BLaER1 treated with 17β-estradiol and CSF1 and Interleukin-3, amounts not matched to agents 10 nM and 100 nM (cell line): ENCODE measurements at regions not wholly inside any gene's neighbourhood (a gene's known extent, or its start where the extent isn't known, plus 50 kb on each side); places are given as distances from the start of the nearest gene placed in this dataset.

Experiments used
- H3K27ac ChIP-seq, 11 experiments: shearing (Covaris generic); formaldehyde crosslinking; 2 replicates each; pipeline ENCODE4 v1.8.1; 2022
- H3K27me3 ChIP-seq, 11 experiments: shearing (Covaris generic); formaldehyde crosslinking; 2 replicates each; pipeline ENCODE4 v1.8.1; 2022
- H3K36me3 ChIP-seq, 11 experiments: shearing (Covaris generic); formaldehyde crosslinking; 2 replicates each; pipeline ENCODE4 v1.8.1; 2022
- H3K4me1 ChIP-seq, 10 experiments: shearing (Covaris generic); formaldehyde crosslinking; 2 replicates each; pipeline ENCODE4 v1.8.1; 2022
- H3K4me2 ChIP-seq, 11 experiments: shearing (Covaris generic); formaldehyde crosslinking; 2 replicates each; pipeline ENCODE4 v1.8.1; 2022
- H3K4me3 ChIP-seq, 10 experiments: shearing (Covaris generic); formaldehyde crosslinking; 2 replicates each; pipeline ENCODE4 v1.8.1; 2022
- H3K9ac ChIP-seq, 11 experiments: shearing (Covaris generic); formaldehyde crosslinking; 2 replicates each; pipeline ENCODE4 v1.8.1; 2022
- H3K9me3 ChIP-seq, 11 experiments: shearing (Covaris generic); formaldehyde crosslinking; replicated peaks in 1 of 11; 2 replicates each; pipeline ENCODE4 v1.8.1; 2022
- H4K20me1 ChIP-seq, 11 experiments: shearing (Covaris generic); formaldehyde crosslinking; 2 replicates each; pipeline ENCODE4 v1.8.1; 2022
- Cebpa-rat ChIP-seq, 11 experiments: shearing (Covaris generic); IDR thresholded peaks; 2 replicates each; pipeline ENCODE4 v1.8.1; 2022

GRCh38 chr3:194857469-194858113, 171.9 kb downstream of the FAM43A start:
- H3K36me3 ChIP-seq, result no peaks in the 10 kb centered on the region
- no peak overlapping the region for H3K4me3 ChIP-seq
- H3K27ac ChIP-seq, result no peak overlapping the region
- H3K9ac ChIP-seq, result no peak overlapping the region
- no peaks in the 10 kb centered on the region for H3K27me3 ChIP-seq
- TF ChIP-seq Cebpa-rat (IDR thresholded peaks at IDR 0.05), result no peak
- H3K4me1 ChIP-seq, result peaks cover 9 to 33% (median 23%) of the 10 kb centered on the region in 10 experiments; a peak in 19 of 20 replicates
- no peaks in the 10 kb centered on the region for H3K9me3 ChIP-seq
- H3K4me2 ChIP-seq, result no peak overlapping the region
- no peaks in the 10 kb centered on the region for H4K20me1 ChIP-seq

- Histone ChIP-seq H3K9ac (no peak overlapping the region), H3K27ac (no peak overlapping the region), H3K4me3 (no peak overlapping the region), H3K4me1 (peaks cover 13 to 31% (median 23%) of the 10 kb centered on the region in 10 experiments; a peak in 19 of 20 replicates), H3K4me2 (no peak overlapping the region), H3K27me3 (no peaks in the 10 kb centered on the region), H3K36me3 (no peaks in the 10 kb centered on the region), H3K9me3 (no peaks in the 10 kb centered on the region), H4K20me1 (no peaks in the 10 kb centered on the region)
- TF ChIP-seq Cebpa-rat (IDR thresholded peaks at IDR 0.05), result no peak
Measured at GRCh38 chr3:194858382-194858781, 172.7 kb downstream of the FAM43A start.

- no peak for TF ChIP-seq Cebpa-rat (IDR thresholded peaks at IDR 0.05)
- Histone ChIP-seq H4K20me1 (no peaks in the 10 kb centered on the region), H3K27ac (no peak overlapping the region), H3K4me2 (peak overlapping the region in 4 of 11 experiments; percentile 11 to 69 (median 50); a peak in 5 of 22 replicates), H3K9me3 (no peaks in the 10 kb centered on the region), H3K4me1 (peaks cover 13 to 33% (median 20%) of the 10 kb centered on the region in 10 experiments; a peak in 18 of 20 replicates), H3K4me3 (no peak overlapping the region), H3K27me3 (no peaks in the 10 kb centered on the region), H3K9ac (no peak overlapping the region), H3K36me3 (no peaks in the 10 kb centered on the region)
Measured at GRCh38 chr3:194860725-194861124, 175.0 kb downstream of the FAM43A start.

GRCh38 chr3:194861375-194861774, 175.7 kb downstream of the FAM43A start:
- no peak overlapping the region; a peak in 1 of 22 replicates for H3K9ac ChIP-seq
- H3K4me2 ChIP-seq, result peak overlapping the region in 6 of 11 experiments; percentile 5 to 69 (median 25); a peak in 6 of 22 replicates
- H3K4me3 ChIP-seq, result no peak overlapping the region
- no peak overlapping the region for H3K27ac ChIP-seq
- no peaks in the 10 kb centered on the region for H4K20me1 ChIP-seq
- no peaks in the 10 kb centered on the region for H3K9me3 ChIP-seq
- H3K4me1 ChIP-seq, result peaks cover 13 to 39% (median 20%) of the 10 kb centered on the region in 10 experiments; a peak in 18 of 20 replicates
- no peak for TF ChIP-seq Cebpa-rat (IDR thresholded peaks at IDR 0.05)
- no peaks in the 10 kb centered on the region for H3K36me3 ChIP-seq
- H3K27me3 ChIP-seq, result no peaks in the 10 kb centered on the region

GRCh38 chr3:194865061-194865460, 179.4 kb downstream of the FAM43A start:
- H4K20me1 ChIP-seq, result no peaks in the 10 kb centered on the region
- no peak for TF ChIP-seq Cebpa-rat (IDR thresholded peaks at IDR 0.05)
- H3K27me3 ChIP-seq, result no peaks in the 10 kb centered on the region
- peaks cover 20 to 58% (median 28%) of the 10 kb centered on the region in 10 experiments; a peak in 19 of 20 replicates for H3K4me1 ChIP-seq
- H3K9me3 ChIP-seq, result peaks cover 0 to 3% (median 0%) of the 10 kb centered on the region in 11 experiments; a peak in 3 of 22 replicates
- H3K27ac ChIP-seq, result peak overlapping the region in 1 of 11 experiments; percentile 20; a peak in 1 of 22 replicates
- peak overlapping the region in 3 of 11 experiments; percentile 48 to 70 (median 59); a peak in 6 of 22 replicates for H3K4me2 ChIP-seq
- H3K4me3 ChIP-seq, result no peak overlapping the region
- H3K36me3 ChIP-seq, result no peaks in the 10 kb centered on the region
- H3K9ac ChIP-seq, result no peak overlapping the region

- H3K9me3 ChIP-seq, result peaks cover 0 to 7% (median 0%) of the 10 kb centered on the region in 11 experiments; a peak in 3 of 22 replicates
- peak overlapping the region in 4 of 11 experiments; percentile 25 to 70 (median 54); a peak in 7 of 22 replicates for H3K4me2 ChIP-seq
- peaks cover 20 to 56% (median 28%) of the 10 kb centered on the region in 10 experiments; a peak in 19 of 20 replicates for H3K4me1 ChIP-seq
- 0 out of 22 replicates have a peak overlapping the region, but pooled peaks of 1 of the 11 experiments have one; percentile 17 for H3K9ac ChIP-seq
- no peak overlapping the region for H3K4me3 ChIP-seq
- H3K36me3 ChIP-seq, result no peaks in the 10 kb centered on the region
- no peaks in the 10 kb centered on the region for H4K20me1 ChIP-seq
- H3K27me3 ChIP-seq, result no peaks in the 10 kb centered on the region
- H3K27ac ChIP-seq, result peak overlapping the region in 1 of 11 experiments; percentile 20; a peak in 2 of 22 replicates
- TF ChIP-seq Cebpa-rat (IDR thresholded peaks at IDR 0.05), result no peak
Measured at GRCh38 chr3:194865615-194866014, 179.9 kb downstream of the FAM43A start.

GRCh38 chr3:194866236-194866635, 180.6 kb downstream of the FAM43A start:
- Histone ChIP-seq H4K20me1 (no peaks in the 10 kb centered on the region), H3K4me2 (peak overlapping the region in 4 of 11 experiments; percentile 25 to 70 (median 54); a peak in 6 of 22 replicates), H3K36me3 (no peaks in the 10 kb centered on the region), H3K4me3 (no peak overlapping the region), H3K4me1 (peaks cover 20 to 58% (median 27%) of the 10 kb centered on the region in 10 experiments; a peak in 19 of 20 replicates), H3K9ac (no peak overlapping the region), H3K27me3 (no peaks in the 10 kb centered on the region), H3K9me3 (peaks cover 0 to 7% (median 0%) of the 10 kb centered on the region in 11 experiments; a peak in 3 of 22 replicates), H3K27ac (no peak overlapping the region)
- TF ChIP-seq Cebpa-rat (IDR thresholded peaks at IDR 0.05), result no peak

- Histone ChIP-seq H3K4me2 (peak overlapping the region; percentile 14 to 72 (median 36); a peak in 18 of 22 replicates), H3K9me3 (peaks cover 0 to 7% (median 0%) of the 10 kb centered on the region in 11 experiments; a peak in 3 of 22 replicates), H3K4me3 (no peak overlapping the region), H3K9ac (no peak overlapping the region), H3K27ac (no peak overlapping the region), H3K4me1 (peaks cover 23 to 58% (median 27%) of the 10 kb centered on the region in 10 experiments), H3K27me3 (no peaks in the 10 kb centered on the region), H4K20me1 (no peaks in the 10 kb centered on the region), H3K36me3 (no peaks in the 10 kb centered on the region)
- TF ChIP-seq Cebpa-rat (IDR thresholded peaks at IDR 0.05), result no peak
Measured at GRCh38 chr3:194867270-194867983, 181.7 kb downstream of the FAM43A start.

GRCh38 chr3:194868831-194869230, 183.1 kb downstream of the FAM43A start:
- H3K27ac ChIP-seq, result no peak overlapping the region
- H4K20me1 ChIP-seq, result no peaks in the 10 kb centered on the region

More at GRCh38 chr3:194868831-194869230, 183.1 kb downstream of the FAM43A start:
- Histone ChIP-seq H3K4me3 (no peak overlapping the region), H3K9me3 (peaks cover 0 to 7% (median 0%) of the 10 kb centered on the region in 11 experiments; a peak in 3 of 22 replicates), H3K27me3 (no peaks in the 10 kb centered on the region), H3K4me1 (peaks cover 23 to 69% (median 29%) of the 10 kb centered on the region in 10 experiments), H3K36me3 (no peaks in the 10 kb centered on the region), H3K4me2 (no peak overlapping the region), H3K9ac (no peak overlapping the region)
- TF ChIP-seq Cebpa-rat (IDR thresholded peaks at IDR 0.05), result no peak
